Activated CD8-positive, alpha-beta memory T cell treated with anti-CD3 and anti-CD28 coated beads for 48 hours (primary cell): ENCODE measurements at regions not wholly inside any gene's neighbourhood (a gene's known extent, or its start where the extent isn't known, plus 50 kb on each side); places are given as distances from the start of the nearest gene placed in this dataset.

Source experiments
- DNase-seq, 3 experiments: peaks; one replicate each; pipeline ENCODE4 v3.0.0-alpha.2; 2020; ENCODE audit warnings: low read depth in 2 of 3, low spot score in 2 of 3

DNA sequence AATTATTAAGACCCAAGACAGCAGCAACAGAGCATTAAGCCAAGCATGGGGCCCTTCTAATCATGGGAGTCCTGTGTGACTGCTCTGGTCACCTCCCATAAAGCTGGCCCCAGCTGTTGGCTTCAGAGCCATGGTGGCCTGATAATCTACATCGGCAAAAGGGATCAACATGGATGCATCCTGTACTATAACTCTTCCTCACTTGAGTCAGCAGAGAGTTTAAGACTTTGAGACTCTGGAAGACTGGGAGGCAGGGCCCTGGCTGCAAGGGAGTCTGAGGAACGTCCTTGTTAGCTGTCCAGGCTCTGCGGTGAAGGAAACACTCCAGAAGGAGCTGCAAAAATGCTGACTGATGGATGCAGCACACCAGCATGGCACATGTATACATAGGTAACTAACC lies 95.0 kb upstream of the KIAA1217 start:
- DNase-seq, result no peak

GRCh38 chr10:24114556-24114955 lies 94.4 kb upstream of the KIAA1217 start:
- DNase-seq, result no peak

- DNase-seq, result no peak
These were observed 93.5 kb upstream of the KIAA1217 start for GRCh38 chr10:24115403-24115802.

DNA sequence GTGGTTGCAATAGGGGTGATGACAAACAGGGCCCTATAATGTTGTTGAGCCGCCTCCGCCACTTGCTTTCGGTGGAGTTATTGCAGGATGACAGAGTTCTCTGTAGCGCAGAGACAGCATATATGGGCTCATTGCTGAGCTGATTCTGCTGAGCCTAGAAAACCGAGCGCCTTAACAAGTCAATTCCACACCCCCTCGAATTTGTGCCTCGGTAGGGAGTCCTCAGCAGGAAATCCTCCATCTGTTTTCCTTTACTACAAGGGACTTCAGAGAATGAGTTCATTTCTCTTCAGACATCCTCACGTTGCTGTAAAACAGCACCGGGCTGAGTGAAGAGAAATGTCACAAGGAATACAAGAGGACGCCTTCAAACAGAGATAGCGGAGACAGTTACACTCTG lies 90.7 kb upstream of the KIAA1217 start:
- DNase-seq, result no peak

DNA sequence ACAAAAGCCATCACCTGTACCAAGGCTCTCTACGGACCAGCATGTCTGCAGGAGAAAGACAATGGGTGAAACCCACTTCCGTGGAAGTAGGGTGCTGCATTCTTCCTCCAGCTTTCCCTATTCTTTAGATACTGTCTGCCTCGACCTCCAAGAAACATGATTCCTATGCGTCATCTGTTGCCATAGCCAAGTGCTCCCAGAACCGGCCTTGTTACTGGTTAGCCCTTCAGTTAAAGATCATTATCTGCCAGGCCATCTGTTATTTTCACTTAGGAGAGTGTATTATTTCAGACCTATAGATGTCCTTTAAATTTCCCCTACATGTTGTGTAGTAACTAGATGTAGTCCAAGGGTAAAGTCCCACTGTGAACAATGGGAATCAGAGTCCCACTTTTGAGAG lies 89.0 kb upstream of the KIAA1217 start:
- DNase-seq, result no peak

DNA sequence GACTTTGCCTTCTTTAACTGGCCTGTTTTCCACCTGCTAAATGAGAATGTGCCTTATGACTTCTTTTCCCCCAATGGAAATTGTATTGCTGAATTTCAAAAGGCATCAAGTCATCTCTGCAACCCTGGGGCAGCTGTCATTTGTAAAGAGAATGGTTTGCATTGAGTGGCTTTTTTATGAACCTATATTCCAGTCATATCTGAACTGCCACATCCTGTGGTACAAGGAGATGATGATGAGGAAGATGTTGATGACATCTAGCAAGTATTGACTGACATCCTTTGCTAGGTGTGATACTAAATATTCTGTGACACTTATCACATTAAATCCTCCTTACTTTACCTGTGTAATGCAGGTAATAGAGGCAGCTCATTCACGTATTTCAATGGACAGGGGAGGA lies 88.3 kb upstream of the KIAA1217 start:
- no peak for DNase-seq

GRCh38 chr10:24127516-24127915 lies 81.4 kb upstream of the KIAA1217 start:
- DNase-seq, result no peak

- DNase-seq, result no peak
These were observed 80.7 kb upstream of the KIAA1217 start for GRCh38 chr10:24128066-24128730.

- no peak for DNase-seq
These were observed 76.2 kb upstream of the KIAA1217 start for GRCh38 chr10:24132741-24133140.

DNA sequence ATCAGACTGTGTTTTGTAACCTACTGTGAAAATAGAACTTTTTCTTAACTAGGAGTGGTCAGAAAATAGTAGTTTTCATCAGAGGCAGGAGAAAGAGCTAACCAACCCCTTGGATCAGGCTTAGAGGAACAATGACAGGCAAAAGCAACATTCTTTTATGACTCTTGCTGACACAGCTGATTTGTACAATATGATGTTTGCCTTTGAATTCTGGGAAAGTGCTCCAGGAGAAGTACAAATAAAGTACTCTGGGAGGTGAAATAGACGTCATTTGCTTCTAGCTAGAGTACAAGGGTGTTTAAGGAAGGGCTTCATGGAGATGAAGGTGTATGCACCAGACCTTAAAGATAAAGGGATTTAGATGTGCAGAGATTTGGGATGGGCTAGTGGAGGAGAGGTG lies 75.1 kb upstream of the KIAA1217 start:
- DNase-seq, result no peak

- DNase-seq, result no peak
These were observed 72.9 kb upstream of the KIAA1217 start for GRCh38 chr10:24136070-24136469.

- no peak for DNase-seq
These were observed 61.6 kb upstream of the KIAA1217 start for GRCh38 chr10:24147321-24147720.

- no peak for DNase-seq
These were observed 59.3 kb upstream of the KIAA1217 start for GRCh38 chr10:24149640-24150039.

GRCh38 chr10:24150853-24151252 lies 58.1 kb upstream of the KIAA1217 start:
- DNase-seq, result no peak

- DNase-seq, result no peak
These were observed 56.7 kb upstream of the KIAA1217 start for GRCh38 chr10:24152270-24152669.

- DNase-seq, result no peak
These were observed 55.9 kb upstream of the KIAA1217 start for GRCh38 chr10:24153031-24153430.

- no peak for DNase-seq
These were observed 55.4 kb upstream of the KIAA1217 start for GRCh38 chr10:24153537-24153936.

- DNase-seq, result no peak
These were observed 52.3 kb upstream of the KIAA1217 start for GRCh38 chr10:24156686-24157085.

GRCh38 chr10:24157567-24157966 lies 51.4 kb upstream of the KIAA1217 start:
- DNase-seq, result no peak
